OCI-LY3 (cell line): ENCODE measurements at regions not wholly inside any gene's neighbourhood (a gene's known extent, or its start where the extent isn't known, plus 50 kb on each side); places are given as distances from the start of the nearest gene placed in this dataset.

ENCODE experiments used
- EZH2phosphoT487 ChIP-seq: fragments of 200-600 bp; shearing (Covaris generic); IDR thresholded peaks from 2 replicates; pipeline ENCODE4 v1.6.1; 2018; ENCODE audit warnings: antibody characterized with exemption, mixed run types, low read depth
- TF ChIP-seq, protein P1 (sequence below): fragments of 200-600, 300-600 bp; sonication (generic); IDR thresholded peaks from 2 replicates; pipeline ENCODE4 v1.5.1; 2014; ENCODE audit warnings: antibody characterized with exemption, low read length, low read depth

DNA sequence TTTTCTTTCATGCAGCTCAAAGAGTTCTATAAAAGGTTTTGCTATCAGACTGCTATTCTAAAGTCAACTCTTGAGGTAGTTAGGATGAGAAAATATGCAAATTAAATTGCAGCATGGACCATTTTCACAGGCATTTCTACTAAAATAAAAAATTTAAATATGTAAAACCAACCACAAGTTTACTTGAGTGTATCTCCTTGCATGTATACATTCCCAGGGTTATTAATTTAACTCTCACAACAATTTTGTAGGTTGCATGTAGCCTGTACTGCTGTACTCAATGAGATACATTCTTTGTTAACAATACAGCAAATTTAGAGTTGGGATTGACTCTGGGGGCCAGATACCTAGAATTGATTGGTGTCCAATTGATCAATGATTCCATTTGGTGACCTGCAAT, 265.8 kb downstream of the MED10 start:
- TF ChIP-seq, protein P1, sequence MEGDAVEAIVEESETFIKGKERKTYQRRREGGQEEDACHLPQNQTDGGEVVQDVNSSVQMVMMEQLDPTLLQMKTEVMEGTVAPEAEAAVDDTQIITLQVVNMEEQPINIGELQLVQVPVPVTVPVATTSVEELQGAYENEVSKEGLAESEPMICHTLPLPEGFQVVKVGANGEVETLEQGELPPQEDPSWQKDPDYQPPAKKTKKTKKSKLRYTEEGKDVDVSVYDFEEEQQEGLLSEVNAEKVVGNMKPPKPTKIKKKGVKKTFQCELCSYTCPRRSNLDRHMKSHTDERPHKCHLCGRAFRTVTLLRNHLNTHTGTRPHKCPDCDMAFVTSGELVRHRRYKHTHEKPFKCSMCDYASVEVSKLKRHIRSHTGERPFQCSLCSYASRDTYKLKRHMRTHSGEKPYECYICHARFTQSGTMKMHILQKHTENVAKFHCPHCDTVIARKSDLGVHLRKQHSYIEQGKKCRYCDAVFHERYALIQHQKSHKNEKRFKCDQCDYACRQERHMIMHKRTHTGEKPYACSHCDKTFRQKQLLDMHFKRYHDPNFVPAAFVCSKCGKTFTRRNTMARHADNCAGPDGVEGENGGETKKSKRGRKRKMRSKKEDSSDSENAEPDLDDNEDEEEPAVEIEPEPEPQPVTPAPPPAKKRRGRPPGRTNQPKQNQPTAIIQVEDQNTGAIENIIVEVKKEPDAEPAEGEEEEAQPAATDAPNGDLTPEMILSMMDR, result no peak
- TF ChIP-seq EZH2phosphoT487, result no peak
